K562 (cell line): ENCODE measurements at regions not wholly inside any gene's neighbourhood (a gene's known extent, or its start where the extent isn't known, plus 50 kb on each side); places are given as distances from the start of the nearest gene placed in this dataset.
A peak's percentile ranks its signal among the peaks of the same experiment; 100 is the strongest.

Experiments
- ATAC-seq: fragments of 200-7000 bp; cut with Tn5 transposase; 3 replicates; pipeline ENCODE4 v1.9.1; 2020; ENCODE audit warnings: moderate library complexity
- BruUV-seq: library from RNA; stranded (reverse); fragments of 400-500 nt; replicated peaks from 2 replicates; lab custom pipeline; 2021; lab: Mats Ljungman, UMichigan
- CTCF ChIA-PET: fragments of 300-600 bp; formaldehyde crosslinking; extraction: SDS; loops from one replicate; lab custom pipeline; 2021; ENCODE audit warnings: low intra/inter-chr PET ratio; lab: Yijun Ruan, JAX
- POLR2A ChIA-PET: fragments of 300-600, 350-650 bp; sonication (Branson Sonifier 250); formaldehyde crosslinking; extraction: SDS; loops from one replicate; lab custom pipeline; 2021; ENCODE audit warnings: antibody characterized with exemption, inconsistent platforms; lab: Yijun Ruan, JAX
- DNase-seq, 4 experiments: peaks; one replicate each; pipeline versions ENCODE4 v3.0.0 to v3.0.0-alpha.2; 2011 to 2018; ENCODE audit warnings: low spot score in 3 of 4, mixed read lengths in 3 of 4; ENCODE audit errors: extremely low read depth in 1 of 4
- FAIRE-seq: peaks from 2 replicates; lab custom pipeline; 2011; peaks lifted over from hg19 to GRCh38; lab: Jason Lieb, UNC
- H2AFZ ChIP-seq: 2 replicates; pipeline ENCODE4 v1.6.0; 2011; ENCODE audit warnings: low read depth, low read length, control low read depth, inconsistent platforms
- H3K27ac ChIP-seq: fragments of 200-600 bp; 3 replicates; pipeline ENCODE4 v1.8.0; 2011; ENCODE audit warnings: low read depth, mild to moderate bottlenecking, control low read depth, inconsistent platforms, low read length, moderate library complexity, mixed read lengths; ENCODE audit errors: extremely low read depth
- H3K27me3 ChIP-seq, 2 experiments: fragments of 300-600 bp in 1 of 2; 2 replicates in 1 of 2; 3 replicates in 1 of 2; pipeline versions ENCODE4 v1.6.0 to v1.8.0; 2011; ENCODE audit warnings: inconsistent platforms in 2 of 2, low read length in 2 of 2, mild to moderate bottlenecking in 1 of 2, mixed read lengths in 1 of 2, moderate library complexity in 1 of 2; ENCODE audit not compliant: control insufficient read depth in 2 of 2, insufficient read depth in 2 of 2
- H3K36me3 ChIP-seq: fragments of 300-600 bp; 3 replicates; pipeline ENCODE4 v1.8.0; 2011; ENCODE audit warnings: mild to moderate bottlenecking, low read length, inconsistent platforms; ENCODE audit not compliant: control insufficient read depth, insufficient read depth
- H3K4me1 ChIP-seq, 2 experiments: fragments of 200-600 bp in 1 of 2; replicated peaks in 1 of 2; 2 replicates in 1 of 2; 3 replicates in 1 of 2; pipeline versions ENCODE4 v1.5.1 to v1.8.0; 2011; ENCODE audit warnings: inconsistent platforms in 2 of 2, low read length in 2 of 2, mild to moderate bottlenecking in 1 of 2, mixed read lengths in 1 of 2, moderate library complexity in 1 of 2; ENCODE audit not compliant: control insufficient read depth in 2 of 2, insufficient read depth in 2 of 2
- H3K4me2 ChIP-seq: 2 replicates; pipeline ENCODE4 v1.6.1; 2011; ENCODE audit warnings: low read length, control low read depth, inconsistent platforms, mixed read lengths; ENCODE audit not compliant: insufficient read depth
- H3K4me3 ChIP-seq: fragments of 200-600 bp; sonication (generic), shearing (Covaris generic); 2 replicates; pipeline ENCODE4 v1.5.1; 2016; ENCODE audit warnings: control low read depth, inconsistent platforms
- H3K79me2 ChIP-seq: fragments of 200-600 bp; 3 replicates; pipeline ENCODE4 v1.8.0; 2011; ENCODE audit warnings: low read length, inconsistent platforms; ENCODE audit not compliant: control insufficient read depth, insufficient read depth
- H3K9ac ChIP-seq, 2 experiments: 2 replicates each; pipeline versions ENCODE4 v1.6.0 to v1.6.1; 2011; ENCODE audit warnings: low read depth in 2 of 2, low read length in 2 of 2, control low read depth in 1 of 2, inconsistent platforms in 1 of 2, mild to moderate bottlenecking in 1 of 2, mixed read lengths in 1 of 2; ENCODE audit not compliant: insufficient read depth in 1 of 2
- H3K9me1 ChIP-seq: one replicate; pipeline ENCODE4 v1.6.0; 2011; ENCODE audit warnings: inconsistent platforms, mild to moderate bottlenecking, low read length, moderate library complexity; ENCODE audit not compliant: control insufficient read depth, insufficient read depth
- H3K9me3 ChIP-seq: replicated peaks from 2 replicates; pipeline ENCODE4 v1.5.1; 2011; ENCODE audit warnings: low read depth, low read length, inconsistent platforms; ENCODE audit not compliant: control insufficient read depth, insufficient read depth
- H4K20me1 ChIP-seq: replicated peaks from 2 replicates; pipeline ENCODE4 v1.6.1; 2011; ENCODE audit warnings: low read length, inconsistent platforms, mixed read lengths; ENCODE audit not compliant: control insufficient read depth, insufficient read depth
- FOS ChIP-seq: IDR thresholded peaks from 3 replicates; pipeline ENCODE4 v1.6.1; 2011; ENCODE audit not compliant: insufficient read length; ENCODE audit errors: extremely low read depth
- IFI16 ChIP-seq: fragments of 250-450 bp; sonication (Bioruptor Pico); IDR thresholded peaks from 2 replicates; pipeline ENCODE4 v2.1.2; 2022; ENCODE audit warnings: mild to moderate bottlenecking, inconsistent platforms
- PREB ChIP-seq: sonication (generic); formaldehyde crosslinking; IDR thresholded peaks from 2 replicates; pipeline ENCODE4 v1.8.1; 2023; ENCODE audit warnings: mild to moderate bottlenecking, missing genetic modification reagents
- PRPF4 ChIP-seq: fragments of 200-400 bp; formaldehyde crosslinking; IDR thresholded peaks from one replicate; pipeline ENCODE4 v1.6.1; 2017; ENCODE audit warnings: low read length, low read depth, mild to moderate bottlenecking; ENCODE audit not compliant: insufficient read depth, poor library complexity, severe bottlenecking
- RNF2 ChIP-seq: sonication (generic); IDR thresholded peaks from 2 replicates; pipeline ENCODE4 v1.6.1; 2016
- YBX1 ChIP-seq: fragments of 450-650 bp; IDR thresholded peaks from 2 replicates; pipeline ENCODE4 v1.7.1; 2016; ENCODE audit warnings: mild to moderate bottlenecking
- ZEB2 ChIP-seq: fragments of 450-650 bp; IDR thresholded peaks from 2 replicates; pipeline ENCODE4 v1.6.1; 2016
- ZKSCAN8 ChIP-seq: fragments of 200-800 bp; sonication (Bioruptor generic); IDR thresholded peaks from 2 replicates; pipeline ENCODE4 v1.6.1; 2016; ENCODE audit warnings: missing genetic modification characterization, missing compliant biosample characterization
- ZNF239 ChIP-seq: fragments of 250-450 bp; sonication (Bioruptor Pico); IDR thresholded peaks from 2 replicates; pipeline ENCODE4 v1.4.0; 2020; ENCODE audit warnings: mild to moderate bottlenecking
- ZNF707 ChIP-seq: fragments of 250-450 bp; sonication (Bioruptor Pico); conservative IDR thresholded peaks from 2 replicates; pipeline ENCODE4 v1.8.0; 2022; ENCODE audit warnings: inconsistent platforms, mild to moderate bottlenecking, moderate library complexity
- WGBS: fragments of 100-300 bp; shearing (Covaris generic); methylation state at CpG from one replicate; pipeline ENCODE4 v1.1.6; 2016; ENCODE audit warnings: low coverage, mixed read lengths; ENCODE audit not compliant: insufficient coverage; ENCODE audit errors: missing lambda C conversion rate; 5-methylcytosine and 5-hydroxymethylcytosine counted together
- in situ Hi-C: fragments of 300-500 bp; cut with MboI; formaldehyde crosslinking; loops from 4 replicates; pipeline ENCODE4 v1.15.0; 2018; ENCODE audit warnings: inconsistent platforms, mixed read lengths
- intact Hi-C: fragments of 100-400 bp; cut with micrococcal nuclease; formaldehyde crosslinking; loops from 2 replicates; pipeline ENCODE4 v1.14.2; 2022

GRCh38 chr15:69880571-69881301 lies 217.0 kb downstream of the TLE3 start:
- Histone ChIP-seq H3K9me3 (no peaks in the 10 kb centered on the region), H3K79me2 (no peaks in the 10 kb centered on the region), H2AFZ (no peak overlapping the region), H3K27ac (no peak overlapping the region), H3K4me2 (no peak overlapping the region), H3K36me3 (no peaks in the 10 kb centered on the region), H3K9me1 (no peaks in the 10 kb centered on the region), H3K4me3 (no peak overlapping the region), H4K20me1 (no peaks in the 10 kb centered on the region; the same call in 1 of the 2 replicates), H3K9ac (no peak overlapping the region), H3K4me1 (peaks cover 6 to 12% of the 10 kb centered on the region in 2 experiments; a peak in 4 of 5 replicates), H3K27me3 (peaks cover 2 to 17% of the 10 kb centered on the region in 2 experiments; a peak in 1 of 5 replicates)
- no peak for TF ChIP-seq ZEB2
- peak; percentile 74 for TF ChIP-seq ZNF239 (CRISPR knock-in tag)
- DNase-seq (no peak), FAIRE-seq (no peak), ATAC-seq (no peak)
- intact Hi-C loops (no loop called here), in situ Hi-C loops (no loop called here)
- 4% methylated on average over 6 of the region's 6 CpGs for WGBS
- ChIA-PET POLR2A (no interaction called here), CTCF (no interaction called here)
- BruUV-seq, result no TSS peak

- H3K4me3 ChIP-seq, result no peak overlapping the region
- peaks cover 2 to 17% of the 10 kb centered on the region in 2 experiments; a peak in 2 of 5 replicates for H3K27me3 ChIP-seq
- H3K27ac ChIP-seq, result no peak overlapping the region
- WGBS, result 0% methylated on average over 4 of the region's 4 CpGs
- peaks cover under 1 to 6% of the 10 kb centered on the region in 2 experiments; a peak in 4 of 5 replicates for H3K4me1 ChIP-seq
- intact Hi-C loops, result no loop called here
- ChIA-PET POLR2A (no interaction called here), CTCF (no interaction called here)
- no peak overlapping the region for H3K4me2 ChIP-seq
- TF ChIP-seq ZKSCAN8 (CRISPR knock-in tag), result no peak
- TF ChIP-seq FOS, result no peak
- no peak for TF ChIP-seq PRPF4
- no peak for TF ChIP-seq ZNF707
- TF ChIP-seq IFI16, result no peak
- no peak for TF ChIP-seq PREB (CRISPR knock-in tag)
- no peak for TF ChIP-seq YBX1
- TF ChIP-seq RNF2, result no peak
- no peaks in the 10 kb centered on the region for H3K79me2 ChIP-seq
- H3K36me3 ChIP-seq, result no peaks in the 10 kb centered on the region
- no peak for DNase-seq
- H3K9me1 ChIP-seq, result no peaks in the 10 kb centered on the region
- H4K20me1 ChIP-seq, result no peaks in the 10 kb centered on the region; the same call in 1 of the 2 replicates
- no TSS peak for BruUV-seq
- H3K9ac ChIP-seq, result no peak overlapping the region
- ATAC-seq, result no peak
- FAIRE-seq, result no peak
- no peaks in the 10 kb centered on the region for H3K9me3 ChIP-seq
- in situ Hi-C loops, result no loop called here
- H2AFZ ChIP-seq, result no peak overlapping the region
Observed at GRCh38 chr15:69881302-69881670, 216.4 kb downstream of the TLE3 start.
